ENCODE measurements at regions not wholly inside any gene's neighbourhood (a gene's known extent, or its start where the extent isn't known, plus 50 kb on each side); places are given as distances from the start of the nearest gene placed in this dataset.

GRCh38 chr16:73196670-73197069 lies 148.7 kb upstream of the ZFHX3 start:
- H3K27me3 Mint-ChIP-seq: no peaks in the 10 kb centered on the region
- H3K27ac Mint-ChIP-seq: no peak overlapping the region
- no peaks in the 10 kb centered on the region for H3K36me3 Mint-ChIP-seq (ENCODE audit: low read depth)
- ChIA-PET POLR2A (interaction anchor here (0.5 kb wide), 1 partner anchor 33 kb away, joined by 3 read pairs; no protein-coding TSS in a partner anchor), CTCF (no interaction called here)
- H3K9me3 Mint-ChIP-seq: no peaks in the 10 kb centered on the region
- H3K4me1 Mint-ChIP-seq: no peaks in the 10 kb centered on the region
- peak; percentile 33 for DNase-seq
- no peak overlapping the region for H3K4me3 Mint-ChIP-seq

GRCh38 chr16:73193464-73193863 lies 145.5 kb upstream of the ZFHX3 start:
- no peaks in the 10 kb centered on the region for H3K27me3 Mint-ChIP-seq
- POLR2A ChIA-PET: no interaction called here
- no peak overlapping the region for H3K27ac Mint-ChIP-seq
- no peak overlapping the region for H3K4me3 Mint-ChIP-seq
- no peaks in the 10 kb centered on the region for H3K9me3 Mint-ChIP-seq
- no peak for DNase-seq
- H3K4me1 Mint-ChIP-seq: no peaks in the 10 kb centered on the region
- CTCF ChIA-PET: no interaction called here
- no peaks in the 10 kb centered on the region for H3K36me3 Mint-ChIP-seq (ENCODE audit: low read depth)

GRCh38 chr16:73192232-73192894 lies 144.4 kb upstream of the ZFHX3 start:
- Mint-ChIP-seq H3K9me3 (no peaks in the 10 kb centered on the region), H3K4me1 (no peaks in the 10 kb centered on the region), H3K36me3 (ENCODE audit: low read depth) (no peaks in the 10 kb centered on the region), H3K4me3 (no peak overlapping the region), H3K27me3 (no peaks in the 10 kb centered on the region), H3K27ac (no peak overlapping the region)
- ChIA-PET POLR2A (no interaction called here), CTCF (no interaction called here)
- DNase-seq: no peak

DNA sequence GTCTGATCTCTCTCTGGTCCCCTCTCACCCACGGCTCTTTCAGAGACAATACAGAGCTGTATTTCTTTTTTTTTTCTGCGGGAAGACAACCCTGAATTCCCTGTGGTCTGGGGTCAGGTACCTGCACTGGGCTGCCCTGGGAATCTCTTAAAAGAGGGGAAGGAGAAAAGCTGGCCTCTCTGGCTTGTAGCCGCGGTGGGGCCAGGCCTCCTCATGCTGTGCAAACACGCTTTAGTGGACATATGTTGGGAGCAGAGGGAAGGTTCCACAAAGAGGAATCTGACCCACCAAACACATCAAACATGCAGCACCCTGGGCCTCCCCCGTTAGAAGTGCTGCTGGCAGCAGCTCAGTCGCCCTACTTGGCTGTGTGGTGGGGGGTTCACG lies 143.7 kb upstream of the ZFHX3 start:
- ChIA-PET POLR2A (no interaction called here), CTCF (no interaction called here)
- Mint-ChIP-seq H3K36me3 (ENCODE audit: low read depth) (no peaks in the 10 kb centered on the region), H3K27me3 (no peaks in the 10 kb centered on the region), H3K27ac (no peak overlapping the region), H3K4me1 (no peaks in the 10 kb centered on the region), H3K4me3 (no peak overlapping the region), H3K9me3 (no peaks in the 10 kb centered on the region)
- no peak for DNase-seq

GRCh38 chr16:73190688-73191659 lies 143.0 kb upstream of the ZFHX3 start:
- no peaks in the 10 kb centered on the region for H3K9me3 Mint-ChIP-seq
- no peaks in the 10 kb centered on the region for H3K27me3 Mint-ChIP-seq
- no peaks in the 10 kb centered on the region for H3K36me3 Mint-ChIP-seq (ENCODE audit: low read depth)
- H3K4me1 Mint-ChIP-seq: no peaks in the 10 kb centered on the region
- no peak for DNase-seq
- POLR2A ChIA-PET: no interaction called here
- CTCF ChIA-PET: interaction anchor here (0.7 kb wide), 1 partner anchor 122 kb away, joined by 3 read pairs; no protein-coding TSS in a partner anchor
- no peak overlapping the region for H3K4me3 Mint-ChIP-seq
- peak overlapping the region; percentile 11 for H3K27ac Mint-ChIP-seq

DNA sequence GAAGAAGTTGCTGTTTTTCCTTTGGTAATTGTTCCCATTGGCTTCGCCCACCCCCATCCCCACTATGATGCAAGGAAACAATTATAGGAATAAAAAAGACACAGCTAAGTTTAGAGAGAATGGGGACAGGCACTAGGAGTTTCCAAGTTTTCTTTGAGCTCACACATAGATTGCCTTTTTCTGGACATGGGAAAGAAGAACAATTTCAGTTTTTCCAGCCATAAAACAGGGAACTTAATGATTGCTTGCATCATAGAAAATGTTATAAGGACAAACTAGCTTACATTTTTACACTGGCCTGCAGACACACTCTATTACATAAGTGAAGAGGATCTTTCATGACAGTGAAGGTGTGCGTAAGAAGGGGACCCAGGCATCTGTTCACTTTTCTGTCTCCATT lies 142.3 kb upstream of the ZFHX3 start:
- no peak overlapping the region for H3K4me3 Mint-ChIP-seq
- DNase-seq: no peak
- POLR2A ChIA-PET: no interaction called here
- H3K27me3 Mint-ChIP-seq: no peaks in the 10 kb centered on the region
- CTCF ChIA-PET: interaction anchor here (0.7 kb wide), 1 partner anchor 121 kb away, joined by 3 read pairs; no protein-coding TSS in a partner anchor
- no peaks in the 10 kb centered on the region for H3K9me3 Mint-ChIP-seq
- H3K36me3 Mint-ChIP-seq (ENCODE audit: low read depth): no peaks in the 10 kb centered on the region
- H3K4me1 Mint-ChIP-seq: no peaks in the 10 kb centered on the region
- no peak overlapping the region for H3K27ac Mint-ChIP-seq

- no peak for DNase-seq
- ChIA-PET POLR2A (no interaction called here), CTCF (no interaction called here)
- Mint-ChIP-seq H3K27me3 (no peaks in the 10 kb centered on the region), H3K36me3 (ENCODE audit: low read depth) (no peaks in the 10 kb centered on the region), H3K4me3 (no peak overlapping the region), H3K9me3 (no peaks in the 10 kb centered on the region), H3K27ac (no peak overlapping the region), H3K4me1 (no peaks in the 10 kb centered on the region)
Observed at GRCh38 chr16:73189136-73189535, 141.2 kb upstream of the ZFHX3 start.

DNA sequence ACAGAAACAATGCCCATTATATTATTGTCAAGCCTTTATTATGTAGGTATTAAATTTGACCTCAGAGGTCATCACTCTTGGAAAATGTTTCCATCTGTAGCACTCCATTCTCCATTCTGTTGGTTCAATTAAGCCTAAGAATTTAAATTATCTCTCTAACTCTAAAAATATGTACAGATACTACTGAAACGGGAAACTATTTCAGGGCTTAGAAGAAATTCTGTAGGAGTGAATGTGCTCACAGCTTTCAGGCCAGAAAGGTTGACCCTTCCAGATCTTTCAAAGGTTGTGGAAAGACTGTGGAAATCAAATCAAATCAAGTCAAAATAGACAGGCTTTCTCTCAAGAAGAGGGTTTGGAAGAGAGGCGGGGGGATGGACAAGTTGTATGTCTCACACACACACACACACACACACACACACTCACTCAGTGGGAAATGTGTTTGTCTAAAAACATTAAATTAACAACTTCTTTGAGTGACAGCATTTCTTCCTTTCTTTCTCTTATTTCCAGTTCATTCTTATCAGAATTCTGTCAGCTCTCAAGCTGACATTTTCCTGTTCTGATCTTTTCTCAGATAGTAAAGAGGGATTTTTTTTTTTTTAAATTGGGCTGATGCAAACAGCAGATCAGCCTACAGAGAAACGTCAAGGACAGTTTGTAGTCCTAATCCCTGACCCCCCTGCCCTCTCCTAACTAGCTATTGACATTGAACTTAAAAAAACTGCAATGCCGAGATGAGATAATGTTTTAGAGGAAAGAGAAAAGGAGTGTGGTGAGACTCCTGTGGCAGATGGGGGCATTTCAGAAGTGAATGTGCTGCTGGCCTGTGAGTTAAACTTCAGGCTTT lies 139.0 kb upstream of the ZFHX3 start:
- ChIA-PET CTCF (no interaction called here), POLR2A (no interaction called here)
- Mint-ChIP-seq H3K9me3 (no peaks in the 10 kb centered on the region), H3K36me3 (ENCODE audit: low read depth) (no peaks in the 10 kb centered on the region), H3K4me3 (no peak overlapping the region), H3K4me1 (no peaks in the 10 kb centered on the region), H3K27ac (no peak overlapping the region), H3K27me3 (no peaks in the 10 kb centered on the region)
- DNase-seq: no peak

GRCh38 chr16:73185737-73186136 lies 137.8 kb upstream of the ZFHX3 start:
- Mint-ChIP-seq H3K27ac (no peak overlapping the region), H3K4me3 (no peak overlapping the region), H3K27me3 (no peaks in the 10 kb centered on the region), H3K36me3 (ENCODE audit: low read depth) (no peaks in the 10 kb centered on the region), H3K9me3 (no peaks in the 10 kb centered on the region), H3K4me1 (no peaks in the 10 kb centered on the region)
- POLR2A ChIA-PET: no interaction called here
- CTCF ChIA-PET: no interaction called here
- no peak for DNase-seq

GRCh38 chr16:73183611-73184092 lies 135.7 kb upstream of the ZFHX3 start:
- Mint-ChIP-seq H3K4me1 (no peaks in the 10 kb centered on the region), H3K27ac (no peak overlapping the region), H3K27me3 (no peaks in the 10 kb centered on the region), H3K36me3 (ENCODE audit: low read depth) (no peaks in the 10 kb centered on the region), H3K9me3 (no peaks in the 10 kb centered on the region), H3K4me3 (no peak overlapping the region)
- ChIA-PET CTCF (no interaction called here), POLR2A (no interaction called here)
- DNase-seq: no peak

DNA sequence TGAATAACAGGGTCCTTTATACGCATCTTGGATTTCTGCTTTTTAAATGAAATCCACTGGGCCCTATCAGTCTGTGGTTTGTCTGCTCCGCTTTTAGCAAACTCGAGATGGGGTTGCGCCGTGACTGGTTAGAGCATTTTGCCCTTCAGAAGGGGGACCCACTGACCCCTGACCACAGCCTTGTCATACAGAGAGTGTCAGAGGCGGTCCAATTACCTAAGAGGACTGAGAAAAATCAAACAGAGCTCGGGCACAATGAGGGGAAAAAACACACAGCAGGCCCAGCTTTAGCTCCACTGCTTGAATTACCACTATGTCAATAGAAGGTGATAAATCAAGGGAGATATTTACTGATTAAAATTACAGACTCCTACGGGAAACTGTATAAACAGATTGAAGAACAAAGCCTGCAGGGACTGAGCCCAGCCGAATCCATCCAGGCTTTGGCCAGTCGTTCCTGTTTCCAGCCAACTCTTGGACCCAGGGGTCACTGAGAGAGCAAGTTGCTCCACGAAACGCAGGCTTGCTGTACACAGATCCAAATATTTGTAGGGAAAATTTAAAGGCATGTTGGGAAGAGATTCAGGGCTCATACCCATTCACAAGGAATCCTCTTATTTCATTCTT lies 131.9 kb upstream of the ZFHX3 start:
- Mint-ChIP-seq H3K27me3 (no peaks in the 10 kb centered on the region), H3K4me1 (no peaks in the 10 kb centered on the region), H3K27ac (no peak overlapping the region), H3K4me3 (no peak overlapping the region), H3K36me3 (ENCODE audit: low read depth) (no peaks in the 10 kb centered on the region), H3K9me3 (no peaks in the 10 kb centered on the region)
- ChIA-PET CTCF (no interaction called here), POLR2A (no interaction called here)
- DNase-seq: no peak

DNA sequence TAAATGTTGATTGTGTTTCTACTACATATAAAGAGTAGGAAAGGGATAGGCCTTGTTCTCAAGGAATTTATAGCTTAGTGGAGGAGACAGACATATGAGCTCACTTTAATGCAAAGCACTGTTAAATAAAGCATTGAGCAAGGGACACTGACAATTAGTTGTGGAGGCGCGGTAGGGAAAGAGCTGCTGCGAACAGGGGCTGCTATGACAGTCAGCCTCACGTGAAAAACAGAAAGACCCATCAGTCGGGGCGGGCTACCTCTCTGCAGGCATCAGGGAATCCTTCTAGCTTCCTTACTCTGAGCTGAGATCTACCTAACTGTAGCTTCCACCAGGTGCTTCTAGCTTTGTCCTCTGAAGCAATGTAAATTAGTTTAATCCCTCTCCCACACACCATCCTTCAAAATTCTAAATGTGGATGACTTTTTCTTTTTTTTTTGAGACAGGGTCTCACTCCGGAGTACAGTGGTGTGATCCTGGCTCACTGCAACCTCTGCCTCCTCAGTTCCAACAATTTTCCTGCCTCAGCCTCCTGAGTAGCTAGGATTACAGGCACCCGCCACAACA lies 129.9 kb upstream of the ZFHX3 start:
- Mint-ChIP-seq H3K27me3 (no peaks in the 10 kb centered on the region), H3K36me3 (ENCODE audit: low read depth) (no peaks in the 10 kb centered on the region), H3K4me1 (no peaks in the 10 kb centered on the region), H3K27ac (no peak overlapping the region), H3K9me3 (no peaks in the 10 kb centered on the region), H3K4me3 (no peak overlapping the region)
- no peak for DNase-seq
- CTCF ChIA-PET: interaction anchor here (1.0 to 1.1 kb wide), 2 partner anchors 24 to 488 kb away, joined by 3 read pairs; no protein-coding TSS in a partner anchor
- POLR2A ChIA-PET: no interaction called here
